A549 (cell line): ENCODE measurements at regions not wholly inside any gene's neighbourhood (a gene's known extent, or its start where the extent isn't known, plus 50 kb on each side); places are given as distances from the start of the nearest gene placed in this dataset.

Experiments
- ATAC-seq, 2 experiments: fragments of 200-7000 bp in 1 of 2; fragments of >200 bp in 1 of 2; cut with Nextera tagmentation in 1 of 2; cut with Tn5 transposase in 1 of 2; 3 replicates each; pipeline versions ENCODE4 v1.8.0 to v1.9.1; 2018 to 2020; ENCODE audit warnings: mild to moderate bottlenecking in 1 of 2, moderate library complexity in 1 of 2
- CTCF ChIA-PET: fragments of 300-600 bp; sonication (Branson Sonifier 250); formaldehyde crosslinking; extraction: SDS; loops from one replicate; lab custom pipeline; 2021; ENCODE audit warnings: antibody characterized with exemption, inconsistent platforms; lab: Yijun Ruan, JAX
- POLR2A ChIA-PET: fragments of 350-600 bp; formaldehyde crosslinking; extraction: SDS; loops from one replicate; lab custom pipeline; 2021; ENCODE audit warnings: antibody characterized with exemption, inconsistent platforms; lab: Yijun Ruan, JAX
- DNase-seq, 2 experiments: peaks; one replicate each; pipeline versions ENCODE4 v3.0.0 to v3.0.0-alpha.2; 2011 to 2016; ENCODE audit warnings: low read depth in 1 of 2, low spot score in 1 of 2
- FAIRE-seq: peaks from 2 replicates; lab custom pipeline; 2011; peaks lifted over from hg19 to GRCh38; lab: Jason Lieb, UNC
- H3K27ac ChIP-seq, 2 experiments: fragments of >200 bp; sonication (Bioruptor Twin); formaldehyde crosslinking; 3 replicates each; pipeline ENCODE4 v1.5.1; 2016 to 2017
- H3K4me1 ChIP-seq: fragments of >200 bp; sonication (Bioruptor Twin); formaldehyde crosslinking; 3 replicates; pipeline ENCODE4 v1.6.1; 2016
- H3K4me2 ChIP-seq: fragments of >200 bp; sonication (Bioruptor Twin); formaldehyde crosslinking; 3 replicates; pipeline ENCODE4 v1.6.1; 2016
- H3K4me3 ChIP-seq: fragments of >200 bp; sonication (Bioruptor Twin); formaldehyde crosslinking; 3 replicates; pipeline ENCODE4 v1.5.1; 2016
- H3K9me3 ChIP-seq: fragments of >200 bp; sonication (Bioruptor Twin); formaldehyde crosslinking; 3 replicates; pipeline ENCODE4 v1.6.1; 2016
- CEBPB ChIP-seq, 2 experiments: fragments of >200 bp in 1 of 2; sonication (Bioruptor Twin) in 1 of 2; formaldehyde crosslinking in 1 of 2; IDR thresholded peaks; 2 replicates each; pipeline ENCODE4 v1.6.1; 2012 to 2016
- E2F6 ChIP-seq: IDR thresholded peaks from 2 replicates; pipeline ENCODE4 v1.6.1; 2012; ENCODE audit warnings: low read depth, borderline replicate concordance
- EHMT2 ChIP-seq: fragments of 200-600 bp; sonication (generic); IDR thresholded peaks from 2 replicates; pipeline ENCODE4 v1.6.1; 2016; ENCODE audit warnings: antibody characterized with exemption, low read depth, mild to moderate bottlenecking, moderate library complexity
- ELK1 ChIP-seq: fragments of 150-350 bp; IDR thresholded peaks from 2 replicates; pipeline ENCODE4 v1.6.1; 2014; ENCODE audit warnings: low read depth, mild to moderate bottlenecking, low read length
- EP300 ChIP-seq, 2 experiments: fragments of >200 bp; sonication (Bioruptor Twin); formaldehyde crosslinking; IDR thresholded peaks; 2 replicates in 1 of 2; 3 replicates in 1 of 2; pipeline ENCODE4 v1.6.1; 2016 to 2017
- HES2 ChIP-seq: fragments of >200 bp; sonication (Bioruptor Twin); formaldehyde crosslinking; IDR thresholded peaks from 2 replicates; pipeline ENCODE4 v1.6.1; 2016
- HOXB5 ChIP-seq: fragments of 250-450 bp; sonication (Bioruptor Pico); IDR thresholded peaks from 2 replicates; pipeline ENCODE4 v1.5.0; 2020; ENCODE audit warnings: mild to moderate bottlenecking, moderate library complexity
- KDM1A ChIP-seq: fragments of 200-600 bp; sonication (generic); IDR thresholded peaks from 2 replicates; pipeline ENCODE4 v1.6.1; 2016; ENCODE audit warnings: low read depth, mild to moderate bottlenecking
- MAFK ChIP-seq: fragments of 450-650 bp; IDR thresholded peaks from 2 replicates; pipeline ENCODE4 v1.6.1; 2014; ENCODE audit not compliant: partially characterized antibody
- MAX ChIP-seq: IDR thresholded peaks from 2 replicates; pipeline ENCODE4 v1.6.1; 2012
- MAZ ChIP-seq: fragments of 150-350 bp; IDR thresholded peaks from 2 replicates; pipeline ENCODE4 v1.6.1; 2014; ENCODE audit warnings: antibody characterized with exemption, low read depth, low read length, borderline replicate concordance
- MYC ChIP-seq: IDR thresholded peaks from 2 replicates; pipeline ENCODE4 v1.6.1; 2012; ENCODE audit warnings: mild to moderate bottlenecking, inconsistent platforms, low read length, improper control_type of control experiment, borderline replicate concordance
- POLR2A ChIP-seq: IDR thresholded peaks from 2 replicates; pipeline ENCODE4 v1.6.1; 2012; ENCODE audit warnings: mild to moderate bottlenecking, low read length
- POLR2AphosphoS2 ChIP-seq: conservative IDR thresholded peaks from 2 replicates; pipeline ENCODE4 v1.6.1; 2012; ENCODE audit warnings: low read length, improper control_type of control experiment, inconsistent platforms
- RAD21 ChIP-seq, 2 experiments: fragments of >200 bp in 1 of 2; sonication (Bioruptor Twin) in 1 of 2; formaldehyde crosslinking in 1 of 2; IDR thresholded peaks in 1 of 2; conservative IDR thresholded peaks in 1 of 2; 2 replicates in 1 of 2; 3 replicates in 1 of 2; pipeline ENCODE4 v1.6.1; 2012 to 2018; ENCODE audit warnings: inconsistent platforms in 1 of 2
- RCOR1 ChIP-seq: fragments of 150-350 bp; IDR thresholded peaks from 2 replicates; pipeline ENCODE4 v1.6.1; 2014; ENCODE audit warnings: antibody characterized with exemption, low read length, low read depth
- SREBF2 ChIP-seq: fragments of 450-650 bp; IDR thresholded peaks from 2 replicates; pipeline ENCODE4 v1.6.1; 2014; ENCODE audit warnings: mild to moderate bottlenecking, moderate library complexity
- USF2 ChIP-seq: fragments of 450-650 bp; IDR thresholded peaks from 2 replicates; pipeline ENCODE4 v1.6.1; 2014; ENCODE audit warnings: antibody characterized with exemption
- WGBS: methylation state at CpG from one replicate; pipeline ENCODE4 v1.1.6; 2017; ENCODE audit errors: missing lambda C conversion rate; 5-methylcytosine and 5-hydroxymethylcytosine counted together

GRCh38 chr6:120553353-120553752 is 780.9 kb downstream of the TBC1D32 start:
- H3K9me3 ChIP-seq: no peaks in the 10 kb centered on the region
- ChIA-PET CTCF (no interaction called here), POLR2A (no interaction called here)
- H3K4me3 ChIP-seq: no peak overlapping the region
- peak; percentile 3 for TF ChIP-seq MAFK
- no peak for TF ChIP-seq EHMT2
- TF ChIP-seq HES2: no peak
- no peak overlapping the region for H3K27ac ChIP-seq
- no peak for FAIRE-seq
- no peaks in the 10 kb centered on the region for H3K4me1 ChIP-seq
- no peak overlapping the region for H3K4me2 ChIP-seq
- no peak for ATAC-seq
- no peak for DNase-seq
- WGBS: 68% methylated on average over 4 of the region's 4 CpGs

- CTCF ChIA-PET: no interaction called here
- DNase-seq: no peak
- Histone ChIP-seq H3K4me1 (no peaks in the 10 kb centered on the region), H3K27ac (no peak overlapping the region), H3K4me3 (no peak overlapping the region)
- TF ChIP-seq RAD21 (conservative IDR thresholded peaks at IDR 0.05 in 1 of 2, IDR thresholded peaks at IDR 0.05 in 1 of 2): no peak
- no peak for TF ChIP-seq ELK1
- TF ChIP-seq USF2: no peak
- no peak for TF ChIP-seq SREBF2
- no peak for TF ChIP-seq POLR2AphosphoS2
- TF ChIP-seq, all 56 proteins: peak for 0
- Histone ChIP-seq H3K9me3 (no peaks in the 10 kb centered on the region), H3K4me2 (no peak overlapping the region)
- WGBS: 7% methylated on average over 2 of the region's 2 CpGs
- POLR2A ChIA-PET: no interaction called here
- no peak for ATAC-seq
- no peak for FAIRE-seq
These were observed 788.9 kb downstream of the TBC1D32 start for GRCh38 chr6:120545353-120545752.

GRCh38 chr6:120534954-120535353 is 799.3 kb downstream of the TBC1D32 start:
- DNase-seq (no peak), FAIRE-seq (no peak)
- Histone ChIP-seq H3K9me3 (no peaks in the 10 kb centered on the region), H3K4me3 (no peak overlapping the region), H3K4me2 (no peak overlapping the region), H3K4me1 (no peaks in the 10 kb centered on the region)
- CTCF ChIA-PET: no interaction called here
- TF ChIP-seq RCOR1 (no peak), MAZ (no peak), MYC (no peak), MAX (no peak), CEBPB (IDR thresholded peaks at IDR 0.05) (no peak), KDM1A (no peak), RAD21 (conservative IDR thresholded peaks at IDR 0.05 in 1 of 2, IDR thresholded peaks at IDR 0.05 in 1 of 2) (no peak), ELK1 (no peak), E2F6 (no peak), POLR2A (no peak), EP300 (IDR thresholded peaks at IDR 0.05) (no peak), HOXB5 (CRISPR knock-in tag) (no peak)
- TF ChIP-seq, all 56 proteins: peak for 0
- no peak for ATAC-seq
- no peak overlapping the region for H3K27ac ChIP-seq
- POLR2A ChIA-PET: no interaction called here
